ENCODE measurements at regions not wholly inside any gene's neighbourhood (a gene's known extent, or its start where the extent isn't known, plus 50 kb on each side); places are given as distances from the start of the nearest gene placed in this dataset.

DNA sequence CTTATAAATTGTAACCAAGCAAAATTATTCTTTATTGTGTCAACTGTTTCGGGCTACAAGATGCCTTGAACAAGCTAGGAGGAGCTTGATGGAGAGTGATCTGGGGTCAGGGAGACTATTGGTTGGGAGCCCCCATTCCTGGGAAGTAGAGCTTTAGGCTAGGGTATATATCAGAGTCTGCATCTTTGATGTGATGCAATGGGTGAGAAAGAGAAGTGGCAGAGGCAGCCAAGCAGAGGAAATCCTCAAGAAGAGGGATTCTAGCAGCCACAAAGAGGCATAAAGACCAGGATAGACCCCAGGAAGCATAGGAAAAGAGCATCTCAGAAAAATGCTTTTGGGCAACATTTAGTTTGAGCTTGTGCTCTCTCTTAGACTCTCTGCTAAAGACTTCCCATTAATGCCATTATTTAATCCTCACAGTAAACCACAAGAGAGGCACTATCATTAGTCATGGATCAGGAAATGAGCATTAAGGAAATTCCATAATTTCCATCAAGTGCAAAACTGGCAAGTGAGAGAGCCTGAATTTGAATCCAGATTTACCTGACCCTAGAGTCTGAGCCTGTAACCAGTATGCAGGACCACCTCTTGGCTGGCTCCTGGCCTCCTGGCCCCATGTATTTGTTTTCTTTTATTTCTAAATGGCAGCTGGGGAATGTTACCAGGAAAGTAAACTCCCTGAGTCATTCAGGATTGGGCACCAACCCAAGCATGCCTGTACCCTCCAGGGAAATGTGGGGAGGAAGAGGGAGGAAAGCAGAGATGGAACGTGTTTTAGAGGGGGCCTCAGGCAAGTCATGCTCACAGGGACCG, 118.7 kb downstream of the RPL22L1 start (continued):
- TF ChIP-seq, protein P1, sequence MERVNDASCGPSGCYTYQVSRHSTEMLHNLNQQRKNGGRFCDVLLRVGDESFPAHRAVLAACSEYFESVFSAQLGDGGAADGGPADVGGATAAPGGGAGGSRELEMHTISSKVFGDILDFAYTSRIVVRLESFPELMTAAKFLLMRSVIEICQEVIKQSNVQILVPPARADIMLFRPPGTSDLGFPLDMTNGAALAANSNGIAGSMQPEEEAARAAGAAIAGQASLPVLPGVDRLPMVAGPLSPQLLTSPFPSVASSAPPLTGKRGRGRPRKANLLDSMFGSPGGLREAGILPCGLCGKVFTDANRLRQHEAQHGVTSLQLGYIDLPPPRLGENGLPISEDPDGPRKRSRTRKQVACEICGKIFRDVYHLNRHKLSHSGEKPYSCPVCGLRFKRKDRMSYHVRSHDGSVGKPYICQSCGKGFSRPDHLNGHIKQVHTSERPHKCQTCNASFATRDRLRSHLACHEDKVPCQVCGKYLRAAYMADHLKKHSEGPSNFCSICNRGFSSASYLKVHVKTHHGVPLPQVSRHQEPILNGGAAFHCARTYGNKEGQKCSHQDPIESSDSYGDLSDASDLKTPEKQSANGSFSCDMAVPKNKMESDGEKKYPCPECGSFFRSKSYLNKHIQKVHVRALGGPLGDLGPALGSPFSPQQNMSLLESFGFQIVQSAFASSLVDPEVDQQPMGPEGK (CRISPR knock-in tag; IDR thresholded peaks at IDR 0.05; ENCODE audit: borderline replicate concordance), result no peak
- TF ChIP-seq EP300 (IDR thresholded peaks at IDR 0.05; ENCODE audit: low read length) (peak; percentile 72; the same call in 1 of the 2 replicates), ZNF263 (CRISPR knock-in tag; IDR thresholded peaks at IDR 0.05; ENCODE audit: borderline replicate concordance) (no peak), CXXC5 (CRISPR knock-in tag; IDR thresholded peaks at IDR 0.05) (peak; percentile 47), EGR1 (conservative IDR thresholded peaks at IDR 0.05) (no peak), RB1 (IDR thresholded peaks at IDR 0.05; ENCODE audit: low read depth) (no peak), ZNF644 (tag; IDR thresholded peaks at IDR 0.05; ENCODE audit: low read depth) (peak; percentile 30; the same call in 1 of the 2 replicates), ZSCAN32 (CRISPR knock-in tag; IDR thresholded peaks at IDR 0.05) (0 out of 2 replicates have a peak, but pooled peaks have one; percentile 27)
- TF ChIP-seq, protein P2, sequence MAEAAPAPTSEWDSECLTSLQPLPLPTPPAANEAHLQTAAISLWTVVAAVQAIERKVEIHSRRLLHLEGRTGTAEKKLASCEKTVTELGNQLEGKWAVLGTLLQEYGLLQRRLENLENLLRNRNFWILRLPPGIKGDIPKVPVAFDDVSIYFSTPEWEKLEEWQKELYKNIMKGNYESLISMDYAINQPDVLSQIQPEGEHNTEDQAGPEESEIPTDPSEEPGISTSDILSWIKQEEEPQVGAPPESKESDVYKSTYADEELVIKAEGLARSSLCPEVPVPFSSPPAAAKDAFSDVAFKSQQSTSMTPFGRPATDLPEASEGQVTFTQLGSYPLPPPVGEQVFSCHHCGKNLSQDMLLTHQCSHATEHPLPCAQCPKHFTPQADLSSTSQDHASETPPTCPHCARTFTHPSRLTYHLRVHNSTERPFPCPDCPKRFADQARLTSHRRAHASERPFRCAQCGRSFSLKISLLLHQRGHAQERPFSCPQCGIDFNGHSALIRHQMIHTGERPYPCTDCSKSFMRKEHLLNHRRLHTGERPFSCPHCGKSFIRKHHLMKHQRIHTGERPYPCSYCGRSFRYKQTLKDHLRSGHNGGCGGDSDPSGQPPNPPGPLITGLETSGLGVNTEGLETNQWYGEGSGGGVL (CRISPR knock-in tag; IDR thresholded peaks at IDR 0.05), result 0 out of 2 replicates have a peak, but pooled peaks have one; percentile 28
- TF ChIP-seq, protein P3, sequence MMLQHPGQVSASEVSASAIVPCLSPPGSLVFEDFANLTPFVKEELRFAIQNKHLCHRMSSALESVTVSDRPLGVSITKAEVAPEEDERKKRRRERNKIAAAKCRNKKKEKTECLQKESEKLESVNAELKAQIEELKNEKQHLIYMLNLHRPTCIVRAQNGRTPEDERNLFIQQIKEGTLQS (IDR thresholded peaks at IDR 0.05), result peak; percentile 82; the same call in 1 of the 2 replicates
- TF ChIP-seq, protein P3 (CRISPR knock-in tag; conservative IDR thresholded peaks at IDR 0.05), result no peak
- TF ChIP-seq, protein P4, sequence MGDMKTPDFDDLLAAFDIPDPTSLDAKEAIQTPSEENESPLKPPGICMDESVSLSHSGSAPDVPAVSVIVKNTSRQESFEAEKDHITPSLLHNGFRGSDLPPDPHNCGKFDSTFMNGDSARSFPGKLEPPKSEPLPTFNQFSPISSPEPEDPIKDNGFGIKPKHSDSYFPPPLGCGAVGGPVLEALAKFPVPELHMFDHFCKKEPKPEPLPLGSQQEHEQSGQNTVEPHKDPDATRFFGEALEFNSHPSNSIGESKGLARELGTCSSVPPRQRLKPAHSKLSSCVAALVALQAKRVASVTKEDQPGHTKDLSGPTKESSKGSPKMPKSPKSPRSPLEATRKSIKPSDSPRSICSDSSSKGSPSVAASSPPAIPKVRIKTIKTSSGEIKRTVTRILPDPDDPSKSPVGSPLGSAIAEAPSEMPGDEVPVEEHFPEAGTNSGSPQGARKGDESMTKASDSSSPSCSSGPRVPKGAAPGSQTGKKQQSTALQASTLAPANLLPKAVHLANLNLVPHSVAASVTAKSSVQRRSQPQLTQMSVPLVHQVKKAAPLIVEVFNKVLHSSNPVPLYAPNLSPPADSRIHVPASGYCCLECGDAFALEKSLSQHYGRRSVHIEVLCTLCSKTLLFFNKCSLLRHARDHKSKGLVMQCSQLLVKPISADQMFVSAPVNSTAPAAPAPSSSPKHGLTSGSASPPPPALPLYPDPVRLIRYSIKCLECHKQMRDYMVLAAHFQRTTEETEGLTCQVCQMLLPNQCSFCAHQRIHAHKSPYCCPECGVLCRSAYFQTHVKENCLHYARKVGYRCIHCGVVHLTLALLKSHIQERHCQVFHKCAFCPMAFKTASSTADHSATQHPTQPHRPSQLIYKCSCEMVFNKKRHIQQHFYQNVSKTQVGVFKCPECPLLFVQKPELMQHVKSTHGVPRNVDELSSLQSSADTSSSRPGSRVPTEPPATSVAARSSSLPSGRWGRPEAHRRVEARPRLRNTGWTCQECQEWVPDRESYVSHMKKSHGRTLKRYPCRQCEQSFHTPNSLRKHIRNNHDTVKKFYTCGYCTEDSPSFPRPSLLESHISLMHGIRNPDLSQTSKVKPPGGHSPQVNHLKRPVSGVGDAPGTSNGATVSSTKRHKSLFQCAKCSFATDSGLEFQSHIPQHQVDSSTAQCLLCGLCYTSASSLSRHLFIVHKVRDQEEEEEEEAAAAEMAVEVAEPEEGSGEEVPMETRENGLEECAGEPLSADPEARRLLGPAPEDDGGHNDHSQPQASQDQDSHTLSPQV (IDR thresholded peaks at IDR 0.05), result peak; percentile 22; the same call in 1 of the 2 replicates
- TF ChIP-seq, protein P5, sequence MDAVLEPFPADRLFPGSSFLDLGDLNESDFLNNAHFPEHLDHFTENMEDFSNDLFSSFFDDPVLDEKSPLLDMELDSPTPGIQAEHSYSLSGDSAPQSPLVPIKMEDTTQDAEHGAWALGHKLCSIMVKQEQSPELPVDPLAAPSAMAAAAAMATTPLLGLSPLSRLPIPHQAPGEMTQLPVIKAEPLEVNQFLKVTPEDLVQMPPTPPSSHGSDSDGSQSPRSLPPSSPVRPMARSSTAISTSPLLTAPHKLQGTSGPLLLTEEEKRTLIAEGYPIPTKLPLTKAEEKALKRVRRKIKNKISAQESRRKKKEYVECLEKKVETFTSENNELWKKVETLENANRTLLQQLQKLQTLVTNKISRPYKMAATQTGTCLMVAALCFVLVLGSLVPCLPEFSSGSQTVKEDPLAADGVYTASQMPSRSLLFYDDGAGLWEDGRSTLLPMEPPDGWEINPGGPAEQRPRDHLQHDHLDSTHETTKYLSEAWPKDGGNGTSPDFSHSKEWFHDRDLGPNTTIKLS (IDR thresholded peaks at IDR 0.05; ENCODE audit: borderline replicate concordance, low read depth), result no peak
- TF ChIP-seq, protein P6, sequence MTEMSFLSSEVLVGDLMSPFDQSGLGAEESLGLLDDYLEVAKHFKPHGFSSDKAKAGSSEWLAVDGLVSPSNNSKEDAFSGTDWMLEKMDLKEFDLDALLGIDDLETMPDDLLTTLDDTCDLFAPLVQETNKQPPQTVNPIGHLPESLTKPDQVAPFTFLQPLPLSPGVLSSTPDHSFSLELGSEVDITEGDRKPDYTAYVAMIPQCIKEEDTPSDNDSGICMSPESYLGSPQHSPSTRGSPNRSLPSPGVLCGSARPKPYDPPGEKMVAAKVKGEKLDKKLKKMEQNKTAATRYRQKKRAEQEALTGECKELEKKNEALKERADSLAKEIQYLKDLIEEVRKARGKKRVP (CRISPR knock-in tag; IDR thresholded peaks at IDR 0.05), result peak; percentile 90

Data from K562 (cell line).